ENCODE measurements at regions not wholly inside any gene's neighbourhood (a gene's known extent, or its start where the extent isn't known, plus 50 kb on each side); places are given as distances from the start of the nearest gene placed in this dataset.

DNA sequence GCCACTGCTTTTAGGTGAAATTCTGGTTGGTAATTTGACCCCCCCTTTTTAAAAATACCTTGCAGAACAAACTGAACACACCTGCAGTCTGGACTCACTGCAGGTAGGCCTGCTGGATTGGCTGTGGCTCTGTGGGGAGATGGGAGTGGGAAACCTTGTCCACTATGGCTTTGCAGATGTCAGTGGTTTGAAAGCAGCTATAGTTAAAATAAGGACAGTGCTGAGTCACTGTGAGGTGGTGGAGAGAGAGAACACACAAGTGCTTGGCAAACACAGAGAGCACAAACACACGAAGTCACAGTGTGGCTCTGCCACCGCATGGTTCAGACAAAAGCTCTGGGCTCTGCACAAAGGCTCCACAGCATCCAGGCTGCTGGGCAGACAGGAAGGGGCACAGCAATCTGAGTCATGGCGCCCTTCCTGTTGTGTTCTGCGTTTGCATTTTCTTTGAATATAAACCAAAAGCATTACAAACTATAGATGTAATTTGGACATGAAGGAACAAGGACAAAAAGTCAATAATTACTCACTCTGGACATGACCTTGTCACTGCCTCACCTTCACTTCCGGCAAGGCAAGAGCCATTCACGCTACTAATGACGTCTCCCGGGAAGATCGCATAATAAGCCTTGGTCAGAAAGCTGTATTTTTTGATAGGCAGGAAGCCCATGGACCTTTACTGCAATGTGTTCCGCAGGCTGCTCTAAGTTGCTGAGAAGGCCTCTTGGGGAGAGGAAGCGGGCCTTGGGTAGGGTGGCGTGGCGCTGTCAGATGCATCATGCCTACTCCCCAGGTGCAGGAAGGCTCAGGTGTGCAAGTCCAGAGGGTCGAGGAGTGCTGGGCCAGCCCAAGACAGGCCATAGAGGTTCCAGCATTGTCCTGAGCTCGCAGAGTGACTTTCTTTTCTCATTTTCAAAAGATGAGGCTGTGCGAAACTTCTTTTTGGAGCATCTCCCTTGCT is 60.1 kb upstream of the MED9 start (continued):
- TF ChIP-seq, protein P1, sequence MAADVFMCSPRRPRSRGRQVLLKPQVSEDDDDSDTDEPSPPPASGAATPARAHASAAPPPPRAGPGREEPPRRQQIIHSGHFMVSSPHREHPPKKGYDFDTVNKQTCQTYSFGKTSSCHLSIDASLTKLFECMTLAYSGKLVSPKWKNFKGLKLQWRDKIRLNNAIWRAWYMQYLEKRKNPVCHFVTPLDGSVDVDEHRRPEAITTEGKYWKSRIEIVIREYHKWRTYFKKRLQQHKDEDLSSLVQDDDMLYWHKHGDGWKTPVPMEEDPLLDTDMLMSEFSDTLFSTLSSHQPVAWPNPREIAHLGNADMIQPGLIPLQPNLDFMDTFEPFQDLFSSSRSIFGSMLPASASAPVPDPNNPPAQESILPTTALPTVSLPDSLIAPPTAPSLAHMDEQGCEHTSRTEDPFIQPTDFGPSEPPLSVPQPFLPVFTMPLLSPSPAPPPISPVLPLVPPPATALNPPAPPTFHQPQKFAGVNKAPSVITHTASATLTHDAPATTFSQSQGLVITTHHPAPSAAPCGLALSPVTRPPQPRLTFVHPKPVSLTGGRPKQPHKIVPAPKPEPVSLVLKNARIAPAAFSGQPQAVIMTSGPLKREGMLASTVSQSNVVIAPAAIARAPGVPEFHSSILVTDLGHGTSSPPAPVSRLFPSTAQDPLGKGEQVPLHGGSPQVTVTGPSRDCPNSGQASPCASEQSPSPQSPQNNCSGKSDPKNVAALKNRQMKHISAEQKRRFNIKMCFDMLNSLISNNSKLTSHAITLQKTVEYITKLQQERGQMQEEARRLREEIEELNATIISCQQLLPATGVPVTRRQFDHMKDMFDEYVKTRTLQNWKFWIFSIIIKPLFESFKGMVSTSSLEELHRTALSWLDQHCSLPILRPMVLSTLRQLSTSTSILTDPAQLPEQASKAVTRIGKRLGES (CRISPR knock-in tag; IDR thresholded peaks at IDR 0.05; ENCODE audit: borderline replicate concordance), result no peak
- TF ChIP-seq ZNF34 (CRISPR knock-in tag; IDR thresholded peaks at IDR 0.05; ENCODE audit: borderline replicate concordance), result no peak
- no peak for TF ChIP-seq ZNF766 (CRISPR knock-in tag; IDR thresholded peaks at IDR 0.05; ENCODE audit: borderline replicate concordance)
- TF ChIP-seq MAFF (IDR thresholded peaks at IDR 0.05; ENCODE audit: low read depth, low read length), result peak; percentile 84
- no peak for TF ChIP-seq ZSCAN31 (CRISPR knock-in tag; IDR thresholded peaks at IDR 0.05; ENCODE audit: low read depth)
- TF ChIP-seq, protein P2, sequence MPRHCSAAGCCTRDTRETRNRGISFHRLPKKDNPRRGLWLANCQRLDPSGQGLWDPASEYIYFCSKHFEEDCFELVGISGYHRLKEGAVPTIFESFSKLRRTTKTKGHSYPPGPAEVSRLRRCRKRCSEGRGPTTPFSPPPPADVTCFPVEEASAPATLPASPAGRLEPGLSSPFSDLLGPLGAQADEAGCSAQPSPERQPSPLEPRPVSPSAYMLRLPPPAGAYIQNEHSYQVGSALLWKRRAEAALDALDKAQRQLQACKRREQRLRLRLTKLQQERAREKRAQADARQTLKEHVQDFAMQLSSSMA (CRISPR knock-in tag; IDR thresholded peaks at IDR 0.05), result no peak
- no peak for TF ChIP-seq ZNF780A (CRISPR knock-in tag; IDR thresholded peaks at IDR 0.05)
- peak; percentile 51; the same call in 1 of the 2 replicates for TF ChIP-seq NFE2L1 (CRISPR knock-in tag; IDR thresholded peaks at IDR 0.05; ENCODE audit: borderline replicate concordance)
- peak; percentile 48; the same call in 1 of the 2 replicates for TF ChIP-seq POLR2G (IDR thresholded peaks at IDR 0.05; ENCODE audit: low read depth, low read length)
- TF ChIP-seq ZNF335 (CRISPR knock-in tag; IDR thresholded peaks at IDR 0.05), result peak; percentile 32; the same call in 1 of the 2 replicates
- no peak for TF ChIP-seq YEATS2 (CRISPR knock-in tag; IDR thresholded peaks at IDR 0.05; ENCODE audit: borderline replicate concordance)
- 0 out of 2 replicates have a peak, but pooled peaks have one; percentile 15 for TF ChIP-seq ZNF414 (CRISPR knock-in tag; IDR thresholded peaks at IDR 0.05)
- TF ChIP-seq ZNF577 (CRISPR knock-in tag; IDR thresholded peaks at IDR 0.05; ENCODE audit: borderline replicate concordance, low read depth), result no peak
- peak; percentile 86 for TF ChIP-seq HNRNPL (IDR thresholded peaks at IDR 0.05; ENCODE audit: low read depth, low read length)
- no peak for TF ChIP-seq NCOA5 (CRISPR knock-in tag; IDR thresholded peaks at IDR 0.05)
- TF ChIP-seq, protein P3, sequence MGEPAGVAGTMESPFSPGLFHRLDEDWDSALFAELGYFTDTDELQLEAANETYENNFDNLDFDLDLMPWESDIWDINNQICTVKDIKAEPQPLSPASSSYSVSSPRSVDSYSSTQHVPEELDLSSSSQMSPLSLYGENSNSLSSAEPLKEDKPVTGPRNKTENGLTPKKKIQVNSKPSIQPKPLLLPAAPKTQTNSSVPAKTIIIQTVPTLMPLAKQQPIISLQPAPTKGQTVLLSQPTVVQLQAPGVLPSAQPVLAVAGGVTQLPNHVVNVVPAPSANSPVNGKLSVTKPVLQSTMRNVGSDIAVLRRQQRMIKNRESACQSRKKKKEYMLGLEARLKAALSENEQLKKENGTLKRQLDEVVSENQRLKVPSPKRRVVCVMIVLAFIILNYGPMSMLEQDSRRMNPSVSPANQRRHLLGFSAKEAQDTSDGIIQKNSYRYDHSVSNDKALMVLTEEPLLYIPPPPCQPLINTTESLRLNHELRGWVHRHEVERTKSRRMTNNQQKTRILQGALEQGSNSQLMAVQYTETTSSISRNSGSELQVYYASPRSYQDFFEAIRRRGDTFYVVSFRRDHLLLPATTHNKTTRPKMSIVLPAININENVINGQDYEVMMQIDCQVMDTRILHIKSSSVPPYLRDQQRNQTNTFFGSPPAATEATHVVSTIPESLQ (CRISPR knock-in tag; conservative IDR thresholded peaks at IDR 0.05), result no peak
- TF ChIP-seq RXRA (CRISPR knock-in tag; IDR thresholded peaks at IDR 0.05), result peak; percentile 71
- no peak for TF ChIP-seq KAT2B (IDR thresholded peaks at IDR 0.05; ENCODE audit: borderline replicate concordance, low read depth, low read length)
- TF ChIP-seq POLR2AphosphoS2 (IDR thresholded peaks at IDR 0.05; ENCODE audit: low read depth, low read length), result no peak
- TF ChIP-seq U2AF1 (optimal IDR thresholded peaks at IDR 0.05; ENCODE audit: low read depth, low read length), result no peak
- no peak for TF ChIP-seq TEAD2 (CRISPR knock-in tag; IDR thresholded peaks at IDR 0.05)
